BE2C (cell line): ENCODE measurements at regions not wholly inside any gene's neighbourhood (a gene's known extent, or its start where the extent isn't known, plus 50 kb on each side); places are given as distances from the start of the nearest gene placed in this dataset.

Experiments
- DNase-seq: peaks from one replicate; pipeline ENCODE4 v3.0.0-alpha.2; 2020
- H3K27me3 ChIP-seq: fragments of 250-450 bp; sonication (Bioruptor Pico); 2 replicates; pipeline ENCODE4 v1.5.1; 2020; ENCODE audit warnings: mild to moderate bottlenecking
- H3K36me3 ChIP-seq: fragments of 250-450 bp; sonication (Bioruptor Pico); 2 replicates; pipeline ENCODE4 v1.5.1; 2020; ENCODE audit warnings: mild to moderate bottlenecking
- H3K4me1 ChIP-seq: fragments of 250-450 bp; sonication (Bioruptor Pico); 2 replicates; pipeline ENCODE4 v1.5.1; 2020
- H3K4me3 ChIP-seq: 2 replicates; pipeline ENCODE4 v1.5.1; 2011; ENCODE audit warnings: low read depth, low read length
- H3K9me3 ChIP-seq: fragments of 250-450 bp; sonication (Bioruptor Pico); 2 replicates; pipeline ENCODE4 v1.5.1; 2020
- TF ChIP-seq, protein P1 (sequence below): IDR thresholded peaks from 2 replicates; pipeline ENCODE4 v1.5.1; 2012; ENCODE audit warnings: mild to moderate bottlenecking, low read depth, low read length

DNA sequence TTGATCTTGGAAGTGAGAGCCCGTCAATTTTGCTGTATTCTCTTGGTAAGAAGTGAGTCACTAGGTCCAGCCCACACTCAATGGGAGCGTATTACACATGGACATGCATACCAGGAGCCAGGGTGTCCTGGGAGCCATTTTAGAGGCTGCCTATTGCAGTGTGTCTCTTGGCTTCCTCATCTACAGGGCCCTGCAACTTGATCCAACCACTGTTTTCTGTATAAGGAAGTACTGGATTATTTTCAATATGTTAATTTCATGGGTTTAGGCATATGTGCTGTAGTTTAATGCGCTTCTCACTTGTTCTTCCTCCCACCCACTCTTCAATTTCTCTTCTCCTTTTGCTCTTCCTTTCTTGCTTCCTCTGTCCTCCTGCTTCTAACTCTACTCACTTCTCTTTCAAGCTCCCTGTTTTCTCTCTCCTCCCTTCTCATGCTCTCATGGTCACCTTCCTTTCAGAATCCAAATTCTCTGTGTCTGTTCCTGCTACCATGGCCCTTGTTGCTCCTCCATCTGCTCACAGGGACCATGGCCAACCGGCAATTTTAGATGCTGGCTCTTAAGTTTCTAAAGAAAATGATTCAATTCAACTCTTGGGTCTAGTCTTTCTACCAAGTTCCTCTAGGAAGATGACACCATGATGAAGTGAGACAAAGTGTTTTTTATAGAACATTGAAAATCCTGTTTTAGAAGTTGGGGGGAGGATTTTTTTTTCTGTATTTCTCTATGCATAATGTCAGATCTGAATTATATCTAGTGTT is 152.0 kb upstream of the ZEB2 start:
- Histone ChIP-seq H3K4me3 (no peak overlapping the region), H3K9me3 (no peaks in the 10 kb centered on the region), H3K27me3 (no peaks in the 10 kb centered on the region), H3K36me3 (no peaks in the 10 kb centered on the region), H3K4me1 (no peaks in the 10 kb centered on the region)
- TF ChIP-seq, protein P1, sequence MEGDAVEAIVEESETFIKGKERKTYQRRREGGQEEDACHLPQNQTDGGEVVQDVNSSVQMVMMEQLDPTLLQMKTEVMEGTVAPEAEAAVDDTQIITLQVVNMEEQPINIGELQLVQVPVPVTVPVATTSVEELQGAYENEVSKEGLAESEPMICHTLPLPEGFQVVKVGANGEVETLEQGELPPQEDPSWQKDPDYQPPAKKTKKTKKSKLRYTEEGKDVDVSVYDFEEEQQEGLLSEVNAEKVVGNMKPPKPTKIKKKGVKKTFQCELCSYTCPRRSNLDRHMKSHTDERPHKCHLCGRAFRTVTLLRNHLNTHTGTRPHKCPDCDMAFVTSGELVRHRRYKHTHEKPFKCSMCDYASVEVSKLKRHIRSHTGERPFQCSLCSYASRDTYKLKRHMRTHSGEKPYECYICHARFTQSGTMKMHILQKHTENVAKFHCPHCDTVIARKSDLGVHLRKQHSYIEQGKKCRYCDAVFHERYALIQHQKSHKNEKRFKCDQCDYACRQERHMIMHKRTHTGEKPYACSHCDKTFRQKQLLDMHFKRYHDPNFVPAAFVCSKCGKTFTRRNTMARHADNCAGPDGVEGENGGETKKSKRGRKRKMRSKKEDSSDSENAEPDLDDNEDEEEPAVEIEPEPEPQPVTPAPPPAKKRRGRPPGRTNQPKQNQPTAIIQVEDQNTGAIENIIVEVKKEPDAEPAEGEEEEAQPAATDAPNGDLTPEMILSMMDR: no peak
- DNase-seq: no peak

DNA sequence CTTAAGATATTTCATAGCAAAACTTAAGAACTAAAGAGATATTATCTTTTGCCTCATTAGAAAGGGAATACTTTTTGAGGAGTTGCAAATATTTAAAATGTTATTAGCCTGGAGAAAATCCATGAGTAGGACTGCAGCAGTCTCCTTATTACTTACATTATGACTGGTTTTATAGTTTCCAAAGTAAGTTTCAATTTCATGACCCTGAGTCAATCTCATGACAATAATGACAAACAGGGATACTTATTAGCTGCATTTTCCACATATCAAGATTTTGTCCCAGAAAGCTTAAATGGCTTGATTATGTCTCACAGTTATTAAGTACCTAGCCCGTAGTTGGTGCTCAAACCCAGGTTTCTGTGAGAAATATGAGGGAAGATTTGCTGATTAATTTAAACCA is 150.8 kb upstream of the ZEB2 start:
- no peaks in the 10 kb centered on the region for H3K4me1 ChIP-seq
- TF ChIP-seq, protein P1: no peak
- H3K27me3 ChIP-seq: no peaks in the 10 kb centered on the region
- H3K4me3 ChIP-seq: no peak overlapping the region
- H3K9me3 ChIP-seq: no peaks in the 10 kb centered on the region
- H3K36me3 ChIP-seq: no peaks in the 10 kb centered on the region
- DNase-seq: no peak

DNA sequence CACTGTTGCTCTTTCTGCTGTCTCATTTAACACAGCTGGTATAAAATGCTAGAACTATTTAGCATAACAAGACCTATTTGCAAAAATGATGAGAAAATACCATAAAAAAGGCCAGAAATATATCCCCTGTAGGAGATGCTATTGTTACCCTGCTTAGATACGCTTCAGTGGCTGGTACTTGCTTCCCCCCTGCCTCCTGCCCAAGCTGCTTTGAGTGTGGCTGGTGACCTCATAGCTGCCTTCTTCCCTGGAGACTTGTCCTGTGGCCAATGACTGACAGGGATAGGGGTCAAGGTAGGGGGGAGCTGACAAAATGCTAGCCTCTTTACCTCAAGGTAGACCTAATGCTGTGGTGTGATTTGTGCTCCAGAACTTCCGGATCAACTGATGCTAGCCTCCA is 150.2 kb upstream of the ZEB2 start:
- H3K36me3 ChIP-seq: no peaks in the 10 kb centered on the region
- no peaks in the 10 kb centered on the region for H3K27me3 ChIP-seq
- DNase-seq: no peak
- TF ChIP-seq, protein P1: no peak
- H3K4me1 ChIP-seq: no peaks in the 10 kb centered on the region
- no peak overlapping the region for H3K4me3 ChIP-seq
- H3K9me3 ChIP-seq: no peaks in the 10 kb centered on the region

GRCh38 chr2:144669196-144669987 is 149.5 kb upstream of the ZEB2 start:
- no peak overlapping the region for H3K4me3 ChIP-seq
- TF ChIP-seq, protein P1: no peak
- H3K9me3 ChIP-seq: no peaks in the 10 kb centered on the region
- H3K4me1 ChIP-seq: no peaks in the 10 kb centered on the region
- no peaks in the 10 kb centered on the region for H3K27me3 ChIP-seq
- no peak for DNase-seq
- H3K36me3 ChIP-seq: no peaks in the 10 kb centered on the region

DNA sequence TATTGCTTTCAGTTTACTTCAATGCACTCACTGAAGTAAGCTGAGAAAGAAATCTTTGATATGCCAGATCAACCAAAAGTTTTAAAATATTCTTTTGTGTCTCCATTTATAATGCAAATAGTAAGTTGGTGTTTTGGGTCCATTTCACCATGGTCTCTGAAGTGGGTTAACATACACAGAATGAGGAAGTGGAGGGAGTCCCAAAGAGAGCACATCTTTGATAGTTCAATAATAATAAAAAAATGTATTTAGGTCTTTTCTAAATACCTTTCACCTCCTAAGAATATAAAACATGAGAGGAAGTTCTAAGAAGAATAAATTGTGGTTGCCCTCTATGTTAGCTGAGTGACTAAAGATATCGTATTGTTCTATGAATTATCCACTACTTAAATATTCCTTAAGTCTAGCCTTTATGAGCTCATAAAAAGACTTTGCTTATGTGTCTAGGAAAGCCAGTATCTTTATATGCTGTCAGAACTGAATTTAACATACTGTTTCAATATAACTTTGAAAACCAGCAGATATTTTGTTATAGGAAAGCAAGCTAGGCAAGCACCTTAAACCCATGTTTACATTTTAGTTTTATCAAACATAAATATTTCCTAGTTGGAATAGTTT is 148.7 kb upstream of the ZEB2 start:
- Histone ChIP-seq H3K4me1 (no peaks in the 10 kb centered on the region), H3K9me3 (no peaks in the 10 kb centered on the region)
- DNase-seq: no peak

More for the DNA sequence above, 148.7 kb upstream of the ZEB2 start:
- Histone ChIP-seq H3K27me3 (no peaks in the 10 kb centered on the region), H3K4me3 (no peak overlapping the region), H3K36me3 (no peaks in the 10 kb centered on the region)
- TF ChIP-seq, protein P1: no peak
